ENCODE measurements at regions not wholly inside any gene's neighbourhood (a gene's known extent, or its start where the extent isn't known, plus 50 kb on each side); places are given as distances from the start of the nearest gene placed in this dataset.

DNA sequence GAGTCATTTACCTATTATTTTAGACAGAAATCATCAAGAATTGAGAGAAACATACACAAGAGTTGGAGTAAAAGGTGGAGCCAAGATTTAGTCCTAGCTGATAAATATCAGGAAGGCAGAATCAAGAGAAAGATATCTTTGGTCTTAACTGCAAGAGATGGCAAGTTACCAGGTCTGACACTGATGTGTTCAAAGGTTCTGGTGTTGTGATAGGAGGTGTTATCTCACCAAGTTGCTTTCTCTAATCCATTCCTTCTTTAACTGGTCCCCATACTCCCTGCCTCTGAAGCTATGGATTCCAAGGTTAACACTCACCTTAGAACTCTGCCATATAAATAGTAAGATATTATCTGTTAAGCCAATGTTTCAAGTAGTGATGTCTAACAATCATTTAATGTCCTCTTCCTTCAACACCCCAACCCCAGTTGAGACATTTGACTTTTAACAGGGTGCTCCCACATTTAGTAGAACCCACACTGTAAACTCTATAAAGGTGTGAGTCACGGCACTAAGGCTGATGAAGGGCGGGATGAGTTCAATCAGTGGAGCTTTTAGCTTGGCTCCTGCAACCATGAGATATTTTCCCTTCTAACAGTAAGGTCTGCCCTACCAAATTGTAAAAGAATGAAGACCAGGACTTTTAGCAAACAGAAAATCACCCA, 333.7 kb downstream of the RND3 start:
- DNase-seq (no peak), ATAC-seq (ENCODE audit: poor library complexity) (no peak)
- Mint-ChIP-seq H3K4me3 (no peak overlapping the region), H3K9me3 (no peaks in the 10 kb centered on the region), H3K27ac (no peak overlapping the region), H3K27me3 (no peaks in the 10 kb centered on the region), H3K36me3 (ENCODE audit: low read depth) (no peaks in the 10 kb centered on the region), H3K4me1 (ENCODE audit: low read depth) (no peaks in the 10 kb centered on the region)
- CTCF ChIA-PET, result no interaction called here
- H3K4me3 ChIP-seq (ENCODE audit: low read length), result no peak overlapping the region
- TF ChIP-seq, protein P1, sequence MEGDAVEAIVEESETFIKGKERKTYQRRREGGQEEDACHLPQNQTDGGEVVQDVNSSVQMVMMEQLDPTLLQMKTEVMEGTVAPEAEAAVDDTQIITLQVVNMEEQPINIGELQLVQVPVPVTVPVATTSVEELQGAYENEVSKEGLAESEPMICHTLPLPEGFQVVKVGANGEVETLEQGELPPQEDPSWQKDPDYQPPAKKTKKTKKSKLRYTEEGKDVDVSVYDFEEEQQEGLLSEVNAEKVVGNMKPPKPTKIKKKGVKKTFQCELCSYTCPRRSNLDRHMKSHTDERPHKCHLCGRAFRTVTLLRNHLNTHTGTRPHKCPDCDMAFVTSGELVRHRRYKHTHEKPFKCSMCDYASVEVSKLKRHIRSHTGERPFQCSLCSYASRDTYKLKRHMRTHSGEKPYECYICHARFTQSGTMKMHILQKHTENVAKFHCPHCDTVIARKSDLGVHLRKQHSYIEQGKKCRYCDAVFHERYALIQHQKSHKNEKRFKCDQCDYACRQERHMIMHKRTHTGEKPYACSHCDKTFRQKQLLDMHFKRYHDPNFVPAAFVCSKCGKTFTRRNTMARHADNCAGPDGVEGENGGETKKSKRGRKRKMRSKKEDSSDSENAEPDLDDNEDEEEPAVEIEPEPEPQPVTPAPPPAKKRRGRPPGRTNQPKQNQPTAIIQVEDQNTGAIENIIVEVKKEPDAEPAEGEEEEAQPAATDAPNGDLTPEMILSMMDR (IDR thresholded peaks at IDR 0.05), result no peak
- no peak overlapping the region for H3K27ac ChIP-seq (ENCODE audit: low read depth in 1 of 2, low read length in 2 of 2)
- intact Hi-C loops (cut with DNase I, micrococcal nuclease), result no loop called here
- POLR2A ChIA-PET, result no interaction called here
- no peaks in the 10 kb centered on the region for H3K4me1 ChIP-seq (ENCODE audit: insufficient read depth, low read length)
- no peaks in the 10 kb centered on the region for H3K36me3 ChIP-seq (ENCODE audit: insufficient read depth, low read length)
- no peaks in the 10 kb centered on the region for H3K27me3 ChIP-seq (ENCODE audit: control insufficient read depth in 1 of 2, insufficient read depth in 2 of 2, low read length in 2 of 2)
- H3K9me3 ChIP-seq (ENCODE audit: control insufficient read depth in 1 of 2, insufficient read depth in 1 of 2, low read length in 2 of 2), result no peaks in the 10 kb centered on the region

DNA sequence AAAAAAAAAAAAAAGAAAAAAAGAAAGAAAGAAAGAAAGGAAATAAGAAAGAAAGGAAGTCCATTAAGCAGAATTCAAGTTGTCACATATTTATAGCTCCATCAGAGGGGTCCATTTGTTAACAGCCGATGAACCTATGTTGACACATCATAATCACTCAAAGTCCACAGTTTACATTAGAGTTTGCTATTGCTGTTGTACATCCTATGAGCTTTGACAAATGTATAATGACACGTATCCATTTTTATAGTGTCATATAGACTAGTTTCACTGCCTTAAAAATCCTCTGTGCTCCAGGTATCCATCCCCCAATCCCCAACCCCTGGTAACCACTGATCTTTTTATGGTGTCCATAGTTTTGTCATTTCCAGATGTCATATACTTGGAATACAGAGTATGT, 335.2 kb downstream of the RND3 start:
- Mint-ChIP-seq H3K27ac (no peak overlapping the region), H3K36me3 (ENCODE audit: low read depth) (no peaks in the 10 kb centered on the region), H3K4me1 (ENCODE audit: low read depth) (no peaks in the 10 kb centered on the region), H3K27me3 (no peaks in the 10 kb centered on the region), H3K9me3 (peaks cover 4% of the 10 kb centered on the region), H3K4me3 (no peak overlapping the region)
- Histone ChIP-seq H3K27ac (ENCODE audit: low read depth in 1 of 2, low read length in 2 of 2) (no peak overlapping the region), H3K9me3 (ENCODE audit: control insufficient read depth in 1 of 2, insufficient read depth in 1 of 2, low read length in 2 of 2) (peaks cover 0 to 1% of the 10 kb centered on the region in 2 experiments), H3K4me3 (ENCODE audit: low read length) (no peak overlapping the region), H3K36me3 (ENCODE audit: insufficient read depth, low read length) (no peaks in the 10 kb centered on the region), H3K4me1 (ENCODE audit: insufficient read depth, low read length) (no peaks in the 10 kb centered on the region), H3K27me3 (ENCODE audit: control insufficient read depth in 1 of 2, insufficient read depth in 2 of 2, low read length in 2 of 2) (no peaks in the 10 kb centered on the region)
- ChIA-PET POLR2A (no interaction called here), CTCF (interaction anchor here (1.3 kb wide), 1 partner anchor 10 kb away, joined by 4 read pairs; no protein-coding TSS in a partner anchor)
- intact Hi-C loops (cut with DNase I, micrococcal nuclease), result no loop called here
- TF ChIP-seq, protein P1 (IDR thresholded peaks at IDR 0.05), result no peak
- no peak for ATAC-seq (ENCODE audit: poor library complexity)
- DNase-seq, result no peak

DNA sequence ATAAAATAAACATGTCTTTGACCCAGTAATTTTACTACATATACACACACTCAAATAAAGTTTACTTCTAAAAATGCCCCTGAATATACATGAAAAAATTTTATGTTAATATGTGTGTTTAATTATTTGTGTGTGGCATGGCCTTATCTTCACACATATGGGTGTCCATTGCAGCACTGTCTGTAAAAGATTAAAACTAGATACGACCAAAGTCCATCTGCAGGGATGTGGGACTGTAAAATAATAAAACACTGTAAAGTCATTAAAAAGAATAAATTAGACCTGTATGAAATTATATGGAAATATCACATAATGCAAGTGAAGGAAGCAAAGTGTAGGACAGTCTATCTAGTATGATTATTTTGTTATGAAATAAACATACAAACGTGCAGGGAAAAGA, 337.3 kb downstream of the RND3 start:
- CTCF ChIA-PET, result no interaction called here
- no peaks in the 10 kb centered on the region for H3K36me3 Mint-ChIP-seq (ENCODE audit: low read depth)
- Histone ChIP-seq H3K9me3 (ENCODE audit: control insufficient read depth in 1 of 2, insufficient read depth in 1 of 2, low read length in 2 of 2) (peaks cover 0 to 8% of the 10 kb centered on the region in 2 experiments), H3K36me3 (ENCODE audit: insufficient read depth, low read length) (no peaks in the 10 kb centered on the region), H3K4me1 (ENCODE audit: insufficient read depth, low read length) (no peaks in the 10 kb centered on the region), H3K27me3 (ENCODE audit: control insufficient read depth in 1 of 2, insufficient read depth in 2 of 2, low read length in 2 of 2) (no peaks in the 10 kb centered on the region), H3K4me3 (ENCODE audit: low read length) (no peak overlapping the region), H3K27ac (ENCODE audit: low read depth in 1 of 2, low read length in 2 of 2) (no peak overlapping the region)
- POLR2A ChIA-PET, result no interaction called here
- ATAC-seq (ENCODE audit: poor library complexity), result no peak
- no peak for DNase-seq
- no peak overlapping the region for H3K27ac Mint-ChIP-seq
- H3K4me1 Mint-ChIP-seq (ENCODE audit: low read depth), result no peaks in the 10 kb centered on the region
- H3K27me3 Mint-ChIP-seq, result no peaks in the 10 kb centered on the region
- intact Hi-C loops (cut with DNase I, micrococcal nuclease), result no loop called here
- no peak overlapping the region for H3K4me3 Mint-ChIP-seq
- TF ChIP-seq, protein P1 (IDR thresholded peaks at IDR 0.05), result no peak
- H3K9me3 Mint-ChIP-seq, result peaks cover 15% of the 10 kb centered on the region

Data from CD4-positive, alpha-beta T cell (primary cell).